ENCODE measurements at regions not wholly inside any gene's neighbourhood (a gene's known extent, or its start where the extent isn't known, plus 50 kb on each side); places are given as distances from the start of the nearest gene placed in this dataset.

DNA sequence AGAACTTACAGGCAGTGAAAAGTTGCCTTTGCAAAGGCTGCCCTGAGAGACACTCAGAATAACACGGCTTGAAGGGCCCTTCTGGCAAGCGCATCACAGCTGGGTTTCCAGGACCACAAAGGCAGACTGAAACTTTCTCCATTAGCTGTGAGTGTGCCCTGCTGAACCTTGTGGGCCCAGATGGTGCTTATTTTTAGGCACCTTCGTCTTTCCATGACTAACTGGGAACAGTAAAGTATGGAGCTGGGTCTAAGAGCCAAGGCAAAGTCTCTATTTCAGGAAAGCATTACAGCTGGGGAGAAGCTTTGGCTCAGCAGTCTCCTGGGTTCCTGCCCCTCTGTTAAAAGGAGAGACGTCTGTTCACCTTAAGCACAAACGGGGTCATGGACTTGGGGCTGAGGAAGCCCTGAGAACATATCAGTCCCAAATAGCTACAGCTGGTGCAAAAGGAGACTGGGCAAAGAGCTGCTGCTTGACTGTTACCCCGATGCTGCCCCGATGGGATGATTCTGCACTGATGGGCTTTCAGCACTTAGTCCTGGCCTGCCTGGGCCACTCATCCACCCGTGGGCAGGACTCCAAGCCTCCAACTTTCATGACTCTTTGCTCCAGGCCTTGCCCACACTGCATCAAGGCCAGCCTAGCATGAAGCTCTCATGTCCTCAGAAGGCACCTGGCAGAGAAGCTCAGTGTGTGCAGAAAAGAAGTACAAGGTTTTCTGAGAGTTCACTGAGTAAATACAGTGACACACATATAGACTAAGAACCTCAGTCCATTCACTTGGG lies 248.3 kb downstream of the PHLDA1 start:
- TF ChIP-seq, protein P1, sequence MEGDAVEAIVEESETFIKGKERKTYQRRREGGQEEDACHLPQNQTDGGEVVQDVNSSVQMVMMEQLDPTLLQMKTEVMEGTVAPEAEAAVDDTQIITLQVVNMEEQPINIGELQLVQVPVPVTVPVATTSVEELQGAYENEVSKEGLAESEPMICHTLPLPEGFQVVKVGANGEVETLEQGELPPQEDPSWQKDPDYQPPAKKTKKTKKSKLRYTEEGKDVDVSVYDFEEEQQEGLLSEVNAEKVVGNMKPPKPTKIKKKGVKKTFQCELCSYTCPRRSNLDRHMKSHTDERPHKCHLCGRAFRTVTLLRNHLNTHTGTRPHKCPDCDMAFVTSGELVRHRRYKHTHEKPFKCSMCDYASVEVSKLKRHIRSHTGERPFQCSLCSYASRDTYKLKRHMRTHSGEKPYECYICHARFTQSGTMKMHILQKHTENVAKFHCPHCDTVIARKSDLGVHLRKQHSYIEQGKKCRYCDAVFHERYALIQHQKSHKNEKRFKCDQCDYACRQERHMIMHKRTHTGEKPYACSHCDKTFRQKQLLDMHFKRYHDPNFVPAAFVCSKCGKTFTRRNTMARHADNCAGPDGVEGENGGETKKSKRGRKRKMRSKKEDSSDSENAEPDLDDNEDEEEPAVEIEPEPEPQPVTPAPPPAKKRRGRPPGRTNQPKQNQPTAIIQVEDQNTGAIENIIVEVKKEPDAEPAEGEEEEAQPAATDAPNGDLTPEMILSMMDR (IDR thresholded peaks at IDR 0.05), result no peak
- TF ChIP-seq EZH2 (IDR thresholded peaks at IDR 0.05) (no peak), EZH2phosphoT487 (IDR thresholded peaks at IDR 0.05) (no peak)
